Mammary epithelial cell (primary cell): ENCODE measurements at regions not wholly inside any gene's neighbourhood (a gene's known extent, or its start where the extent isn't known, plus 50 kb on each side); places are given as distances from the start of the nearest gene placed in this dataset.

ENCODE experiments used
- CTCF ChIP-seq, 2 donors: IDR thresholded peaks in 1 of 2; conservative IDR thresholded peaks in 1 of 2; 2 replicates each; pipeline ENCODE4 v1.5.1; 2011 to 2012; ENCODE audit warnings: inconsistent platforms in 2 of 2, low read length in 2 of 2, mild to moderate bottlenecking in 2 of 2, control low read depth in 1 of 2, low read depth in 1 of 2; ENCODE audit not compliant: insufficient read depth in 1 of 2; ENCODE audit errors: extremely low read depth in 1 of 2
- EZH2 ChIP-seq: IDR thresholded peaks from 2 replicates; pipeline ENCODE4 v1.6.1; 2012; ENCODE audit warnings: low read length, inconsistent platforms, borderline replicate concordance

- TF ChIP-seq CTCF (conservative IDR thresholded peaks at IDR 0.05 in 1 of 2, IDR thresholded peaks at IDR 0.05 in 1 of 2; ENCODE audit: extremely low read depth in 1 of 2, insufficient read depth in 1 of 2, low read depth in 1 of 2, low read length in 2 of 2) (no peak), EZH2 (no peak)
These were observed 117.7 kb downstream of the RFLNA start for GRCh38 chr12:124412646-124413015.
